ENCODE measurements at regions not wholly inside any gene's neighbourhood (a gene's known extent, or its start where the extent isn't known, plus 50 kb on each side); places are given as distances from the start of the nearest gene placed in this dataset.
"Not testable (repeated sequence)": the region's sequence is repeated elsewhere in the genome, so short reads cannot be mapped to it uniquely, and the experiment has no call there.

- TF ChIP-seq CTCF (IDR thresholded peaks at IDR 0.05); POLR2A (IDR thresholded peaks at IDR 0.05); POLR2AphosphoS5 (IDR thresholded peaks at IDR 0.05; ENCODE audit: insufficient read depth in 1 of 2, low read depth in 1 of 2): not testable (repeated sequence)
Measured at GRCh38 chr3:195988764-195989163, 80.4 kb upstream of the TNK2 start.
